Chondrocyte (in vitro differentiated cells): ENCODE measurements at regions not wholly inside any gene's neighbourhood (a gene's known extent, or its start where the extent isn't known, plus 50 kb on each side); places are given as distances from the start of the nearest gene placed in this dataset.

Experiments used
- DNase-seq: peaks from one replicate; pipeline ENCODE4 v3.0.0; 2021; ENCODE audit warnings: mixed read lengths, low spot score
- H3K27ac Mint-ChIP-seq: one replicate; pipeline ENCODE4 v1.8.0; 2021; ENCODE audit warnings: mild to moderate bottlenecking, moderate library complexity, mixed read lengths; ENCODE audit not compliant: unreplicated experiment
- H3K27me3 Mint-ChIP-seq: 2 replicates; pipeline ENCODE4 v1.8.0; 2021; ENCODE audit warnings: low read depth, mixed read lengths
- H3K36me3 Mint-ChIP-seq: 2 replicates; pipeline ENCODE4 v1.8.0; 2021; ENCODE audit warnings: low read depth, mixed read lengths
- H3K4me1 Mint-ChIP-seq: 2 replicates; pipeline ENCODE4 v1.8.0; 2021; ENCODE audit warnings: low read depth, mild to moderate bottlenecking, mixed read lengths
- H3K4me3 Mint-ChIP-seq: one replicate; pipeline ENCODE4 v1.8.0; 2021; ENCODE audit warnings: mild to moderate bottlenecking, moderate library complexity, mixed read lengths; ENCODE audit not compliant: unreplicated experiment
- H3K9me3 Mint-ChIP-seq: 2 replicates; pipeline ENCODE4 v1.8.0; 2021; ENCODE audit warnings: low read depth, mixed read lengths
- TF ChIP-seq, protein P1 (sequence below): fragments of 200-600 bp; sonication (generic); IDR thresholded peaks from 2 replicates; pipeline ENCODE4 v1.5.0; 2021; ENCODE audit warnings: antibody characterized with exemption, mild to moderate bottlenecking, moderate library complexity

DNA sequence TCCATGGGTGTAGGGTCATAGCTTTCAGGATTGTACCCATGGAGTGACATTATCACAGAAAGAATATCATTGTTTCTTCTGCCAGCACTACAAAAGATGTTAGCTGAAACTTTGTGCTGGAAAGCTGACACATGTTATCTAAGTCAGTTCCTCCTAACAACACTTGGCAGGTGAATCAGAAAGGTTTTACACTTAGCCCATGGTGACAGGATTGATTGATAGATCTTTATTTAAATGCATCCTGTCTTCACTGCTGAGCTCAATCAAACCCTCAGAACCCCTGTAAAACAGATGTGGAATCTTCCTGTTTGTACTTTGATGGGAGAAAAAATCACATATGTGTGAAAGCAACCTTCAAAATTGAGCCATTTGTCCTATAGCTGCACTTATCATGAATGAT, 811.5 kb upstream of the ANO3 start:
- Mint-ChIP-seq H3K36me3 (no peaks in the 10 kb centered on the region), H3K4me3 (no peak overlapping the region), H3K9me3 (no peaks in the 10 kb centered on the region), H3K27me3 (peaks cover 2% of the 10 kb centered on the region), H3K27ac (no peak overlapping the region), H3K4me1 (no peaks in the 10 kb centered on the region)
- TF ChIP-seq, protein P1, sequence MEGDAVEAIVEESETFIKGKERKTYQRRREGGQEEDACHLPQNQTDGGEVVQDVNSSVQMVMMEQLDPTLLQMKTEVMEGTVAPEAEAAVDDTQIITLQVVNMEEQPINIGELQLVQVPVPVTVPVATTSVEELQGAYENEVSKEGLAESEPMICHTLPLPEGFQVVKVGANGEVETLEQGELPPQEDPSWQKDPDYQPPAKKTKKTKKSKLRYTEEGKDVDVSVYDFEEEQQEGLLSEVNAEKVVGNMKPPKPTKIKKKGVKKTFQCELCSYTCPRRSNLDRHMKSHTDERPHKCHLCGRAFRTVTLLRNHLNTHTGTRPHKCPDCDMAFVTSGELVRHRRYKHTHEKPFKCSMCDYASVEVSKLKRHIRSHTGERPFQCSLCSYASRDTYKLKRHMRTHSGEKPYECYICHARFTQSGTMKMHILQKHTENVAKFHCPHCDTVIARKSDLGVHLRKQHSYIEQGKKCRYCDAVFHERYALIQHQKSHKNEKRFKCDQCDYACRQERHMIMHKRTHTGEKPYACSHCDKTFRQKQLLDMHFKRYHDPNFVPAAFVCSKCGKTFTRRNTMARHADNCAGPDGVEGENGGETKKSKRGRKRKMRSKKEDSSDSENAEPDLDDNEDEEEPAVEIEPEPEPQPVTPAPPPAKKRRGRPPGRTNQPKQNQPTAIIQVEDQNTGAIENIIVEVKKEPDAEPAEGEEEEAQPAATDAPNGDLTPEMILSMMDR: no peak
- no peak for DNase-seq

DNA sequence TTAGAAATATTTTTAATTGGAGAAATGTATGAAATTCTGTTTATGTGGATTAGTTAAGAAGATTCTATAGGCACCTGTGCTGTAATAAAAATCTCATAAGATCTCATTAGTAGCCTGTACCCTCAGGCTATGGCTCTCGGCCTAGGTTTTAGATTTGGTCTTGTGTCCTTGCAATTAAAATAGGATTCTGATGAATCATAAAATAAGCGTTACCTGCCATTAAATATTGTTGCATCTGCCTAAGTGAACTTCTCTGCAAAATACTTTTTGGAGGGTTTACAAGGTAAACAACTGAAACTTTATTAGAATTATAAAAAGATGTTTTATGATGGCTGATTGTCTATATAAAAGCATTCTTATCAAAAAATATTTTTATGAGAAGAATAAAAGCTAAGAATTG, 804.1 kb upstream of the ANO3 start:
- no peak overlapping the region for H3K27ac Mint-ChIP-seq
- no peaks in the 10 kb centered on the region for H3K9me3 Mint-ChIP-seq
- no peaks in the 10 kb centered on the region for H3K36me3 Mint-ChIP-seq
- H3K27me3 Mint-ChIP-seq: peaks cover 4% of the 10 kb centered on the region
- no peak for DNase-seq
- no peaks in the 10 kb centered on the region for H3K4me1 Mint-ChIP-seq
- TF ChIP-seq, protein P1: no peak
- H3K4me3 Mint-ChIP-seq: no peak overlapping the region

DNA sequence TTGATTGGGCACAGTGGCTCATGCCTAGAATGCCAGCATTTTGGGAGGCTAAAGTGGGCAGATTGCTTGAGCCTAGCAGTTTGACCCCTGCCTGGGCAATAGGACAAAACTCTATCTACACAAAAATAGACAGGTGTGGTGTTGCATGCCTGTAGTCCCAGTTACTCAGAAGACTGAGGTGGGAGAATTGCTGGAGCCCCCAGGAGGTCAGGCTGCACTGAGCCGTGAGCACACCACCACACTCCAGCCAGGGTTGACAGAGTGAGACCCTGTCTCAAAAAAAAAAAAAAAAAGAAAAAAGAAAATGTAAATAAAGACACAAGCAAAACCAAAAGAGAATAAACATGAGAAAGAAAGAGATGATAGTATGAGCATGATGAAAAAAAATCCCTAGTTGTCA, 802.4 kb upstream of the ANO3 start:
- TF ChIP-seq, protein P1: no peak
- no peaks in the 10 kb centered on the region for H3K36me3 Mint-ChIP-seq
- H3K9me3 Mint-ChIP-seq: no peaks in the 10 kb centered on the region
- H3K4me1 Mint-ChIP-seq: no peaks in the 10 kb centered on the region
- H3K27me3 Mint-ChIP-seq: peaks cover 2% of the 10 kb centered on the region
- no peak for DNase-seq
- no peak overlapping the region for H3K27ac Mint-ChIP-seq
- H3K4me3 Mint-ChIP-seq: no peak overlapping the region

DNA sequence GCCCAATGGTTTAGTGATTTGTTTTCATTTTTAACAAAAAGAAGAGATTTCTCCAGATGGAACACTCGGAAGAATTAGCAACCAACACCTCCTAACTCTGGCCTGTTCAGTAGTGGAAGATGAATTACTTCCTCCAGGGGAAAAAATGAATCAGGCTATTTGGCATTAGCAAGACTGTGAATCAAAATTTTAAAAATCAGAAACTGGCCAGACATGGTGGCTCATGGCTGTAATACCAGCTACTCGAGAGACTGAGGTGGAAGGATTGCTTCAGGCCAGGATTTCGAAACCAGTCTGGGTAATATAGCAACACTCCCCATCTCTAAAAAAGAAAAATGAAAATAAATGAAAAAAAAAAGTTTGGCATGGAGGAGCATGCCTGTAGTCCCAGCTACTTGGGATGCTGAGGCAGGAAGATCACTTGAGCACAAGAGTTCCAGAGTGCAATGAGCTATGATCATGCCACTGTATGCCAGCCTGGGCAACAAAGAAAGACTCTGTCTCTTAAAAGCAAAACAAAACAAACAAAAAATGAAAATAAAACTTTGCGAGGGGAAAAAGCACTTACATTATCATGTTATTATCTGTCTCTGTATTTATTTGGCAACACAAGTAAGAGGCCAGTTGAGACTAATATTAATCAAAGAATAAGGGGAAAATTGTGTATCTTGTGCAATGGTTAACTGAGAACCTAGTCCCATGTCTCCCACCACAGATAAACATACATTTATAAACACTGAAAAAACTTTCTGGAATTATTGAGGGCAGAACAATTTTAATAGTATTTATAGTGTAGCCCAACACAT, 796.3 kb upstream of the ANO3 start:
- DNase-seq: no peak
- Mint-ChIP-seq H3K9me3 (peaks cover 6% of the 10 kb centered on the region), H3K36me3 (no peaks in the 10 kb centered on the region), H3K4me3 (no peak overlapping the region), H3K27me3 (no peaks in the 10 kb centered on the region), H3K4me1 (no peaks in the 10 kb centered on the region), H3K27ac (no peak overlapping the region)
- TF ChIP-seq, protein P1: no peak

DNA sequence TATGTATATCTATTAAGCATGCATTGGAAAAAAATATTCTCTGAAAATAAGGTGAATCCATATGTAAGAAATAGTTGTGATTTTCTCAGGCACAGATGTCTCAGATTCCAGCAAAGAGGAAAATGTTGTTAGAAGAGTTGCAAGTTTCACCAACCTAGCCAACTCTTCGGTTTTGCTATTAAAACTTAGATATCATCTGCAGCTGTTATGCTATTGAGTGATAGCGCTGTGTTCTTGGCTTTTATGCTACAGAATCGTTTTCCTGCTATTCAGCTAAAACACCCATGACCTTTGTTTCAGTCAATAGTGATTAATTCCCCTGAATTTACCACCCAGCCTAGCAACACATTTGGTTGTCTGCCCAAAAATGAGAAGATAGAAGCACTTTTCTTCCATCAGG, 795.6 kb upstream of the ANO3 start:
- Mint-ChIP-seq H3K9me3 (peaks cover 6% of the 10 kb centered on the region), H3K27ac (no peak overlapping the region), H3K36me3 (no peaks in the 10 kb centered on the region), H3K4me1 (no peaks in the 10 kb centered on the region), H3K4me3 (no peak overlapping the region), H3K27me3 (no peaks in the 10 kb centered on the region)
- TF ChIP-seq, protein P1: no peak
- no peak for DNase-seq
